Keratinocyte (primary cell): ENCODE measurements at regions not wholly inside any gene's neighbourhood (a gene's known extent, or its start where the extent isn't known, plus 50 kb on each side); places are given as distances from the start of the nearest gene placed in this dataset.

ENCODE experiments used
- DNase-seq: peaks from one replicate; pipeline ENCODE4 v3.0.0-alpha.2; 2011; ENCODE audit warnings: low read depth, missing footprints, low spot score
- FAIRE-seq: peaks from 2 replicates; lab custom pipeline; 2011; peaks lifted over from hg19 to GRCh38; lab: Jason Lieb, UNC
- H2AFZ ChIP-seq: 2 replicates; pipeline ENCODE4 v1.6.0; 2012; ENCODE audit warnings: low read length, control low read depth, inconsistent platforms; ENCODE audit not compliant: control insufficient read depth
- H3K27ac ChIP-seq: 2 replicates; pipeline ENCODE4 v1.5.1; 2011; ENCODE audit warnings: low read length; ENCODE audit not compliant: control insufficient read depth, insufficient read depth
- H3K27me3 ChIP-seq: 3 replicates; pipeline ENCODE4 v1.6.0; 2011; ENCODE audit warnings: low read length; ENCODE audit not compliant: control insufficient read depth, insufficient read depth; ENCODE audit errors: extremely low read depth
- H3K36me3 ChIP-seq, 2 experiments: 2 replicates in 1 of 2; 3 replicates in 1 of 2; pipeline ENCODE4 v1.5.1; 2011; ENCODE audit warnings: low read length in 2 of 2, mild to moderate bottlenecking in 1 of 2; ENCODE audit not compliant: control insufficient read depth in 2 of 2, insufficient read depth in 2 of 2; ENCODE audit errors: extremely low read depth in 1 of 2
- H3K4me1 ChIP-seq: 3 replicates; pipeline ENCODE4 v1.5.1; 2011; ENCODE audit warnings: low read length; ENCODE audit not compliant: control insufficient read depth, insufficient read depth; ENCODE audit errors: extremely low read depth
- H3K4me2 ChIP-seq: 3 replicates; pipeline ENCODE4 v1.6.0; 2011; ENCODE audit warnings: low read depth, low read length; ENCODE audit not compliant: control insufficient read depth, insufficient read depth; ENCODE audit errors: extremely low read depth
- H3K4me3 ChIP-seq, 3 experiments: fragments of 200-600 bp in 1 of 3; sonication (generic) in 1 of 3; 2 replicates in 2 of 3; 3 replicates in 1 of 3; pipeline ENCODE4 v1.5.1; 2011 to 2016; ENCODE audit warnings: low read length in 3 of 3, mild to moderate bottlenecking in 3 of 3, control low read depth in 2 of 3, inconsistent platforms in 1 of 3, low read depth in 1 of 3, mixed read lengths in 1 of 3, mixed run types in 1 of 3, moderate library complexity in 1 of 3; ENCODE audit not compliant: control insufficient read depth in 2 of 3, insufficient read depth in 2 of 3; ENCODE audit errors: extremely low read depth in 1 of 3
- H3K79me2 ChIP-seq: 2 replicates; pipeline ENCODE4 v1.6.0; 2012; ENCODE audit warnings: low read length; ENCODE audit not compliant: control insufficient read depth, insufficient read depth
- H3K9ac ChIP-seq: 3 replicates; pipeline ENCODE4 v1.6.0; 2011; ENCODE audit warnings: low read length; ENCODE audit not compliant: control insufficient read depth, insufficient read depth; ENCODE audit errors: extremely low read depth
- H3K9me1 ChIP-seq: 3 replicates; pipeline ENCODE4 v1.6.0; 2011; ENCODE audit warnings: low read length; ENCODE audit not compliant: control insufficient read depth, insufficient read depth; ENCODE audit errors: extremely low read depth
- H3K9me3 ChIP-seq: 2 replicates; pipeline ENCODE4 v1.5.1; 2012; ENCODE audit warnings: low read depth, low read length; ENCODE audit not compliant: control insufficient read depth
- H4K20me1 ChIP-seq: 3 replicates; pipeline ENCODE4 v1.6.0; 2011; ENCODE audit warnings: low read length; ENCODE audit not compliant: control insufficient read depth, insufficient read depth; ENCODE audit errors: extremely low read depth
- EZH2 ChIP-seq: IDR thresholded peaks from one replicate; pipeline ENCODE4 v1.6.1; 2012; ENCODE audit warnings: inconsistent platforms, mild to moderate bottlenecking, low read length, moderate library complexity
- dilution Hi-C: fragments of 300-500 bp; cut with MboI; formaldehyde crosslinking; loops from one replicate; pipeline ENCODE4 v1.7.0; 2020; ENCODE audit warnings: low sequenced_read_pairs; ENCODE audit not compliant: extremely low pct_ligation_motif_present
- TF ChIP-seq, protein P1 (sequence below), 3 experiments: IDR thresholded peaks in 1 of 3; conservative IDR thresholded peaks in 1 of 3; optimal IDR thresholded peaks in 1 of 3; 2 replicates in 2 of 3; 3 replicates in 1 of 3; pipeline versions ENCODE3 to v1.5.1; 2011; ENCODE audit warnings: low read length in 3 of 3, mild to moderate bottlenecking in 3 of 3, moderate library complexity in 2 of 3, control low read depth in 1 of 3, inconsistent platforms in 1 of 3; ENCODE audit not compliant: insufficient read depth in 2 of 3; ENCODE audit errors: extremely low read depth in 1 of 3

DNA sequence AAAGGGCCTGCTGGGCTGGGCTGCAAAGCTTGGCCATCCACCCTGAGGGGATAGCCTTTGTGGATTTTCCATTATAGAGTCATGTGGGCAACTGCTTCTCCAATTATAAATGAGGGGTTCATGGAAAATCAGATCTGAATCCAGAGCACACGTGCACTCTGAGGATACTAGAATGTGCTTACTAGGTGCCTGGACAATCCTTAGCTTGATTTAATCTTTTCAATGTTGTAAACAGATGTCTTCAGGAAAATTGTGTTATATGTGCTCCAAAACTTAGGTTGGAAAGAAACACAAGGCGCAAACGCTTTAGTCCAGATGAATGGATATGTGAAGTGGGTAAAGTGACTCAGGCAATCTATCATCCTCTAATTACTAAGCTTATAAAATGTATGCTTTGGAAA lies 92.0 kb downstream of the SLC17A6 start:
- H3K79me2 ChIP-seq, result no peaks in the 10 kb centered on the region
- H3K9me3 ChIP-seq, result no peaks in the 10 kb centered on the region
- no peak overlapping the region for H3K27ac ChIP-seq
- H3K27me3 ChIP-seq, result no peaks in the 10 kb centered on the region
- no peak overlapping the region for H3K4me2 ChIP-seq
- dilution Hi-C loops, result no loop called here
- no peak overlapping the region for H3K9ac ChIP-seq
- H2AFZ ChIP-seq, result no peak overlapping the region
- H3K36me3 ChIP-seq, result no peaks in the 10 kb centered on the region
- H3K4me3 ChIP-seq, result no peak overlapping the region
- DNase-seq (no peak), FAIRE-seq (no peak)
- no peak for TF ChIP-seq EZH2
- TF ChIP-seq, protein P1, sequence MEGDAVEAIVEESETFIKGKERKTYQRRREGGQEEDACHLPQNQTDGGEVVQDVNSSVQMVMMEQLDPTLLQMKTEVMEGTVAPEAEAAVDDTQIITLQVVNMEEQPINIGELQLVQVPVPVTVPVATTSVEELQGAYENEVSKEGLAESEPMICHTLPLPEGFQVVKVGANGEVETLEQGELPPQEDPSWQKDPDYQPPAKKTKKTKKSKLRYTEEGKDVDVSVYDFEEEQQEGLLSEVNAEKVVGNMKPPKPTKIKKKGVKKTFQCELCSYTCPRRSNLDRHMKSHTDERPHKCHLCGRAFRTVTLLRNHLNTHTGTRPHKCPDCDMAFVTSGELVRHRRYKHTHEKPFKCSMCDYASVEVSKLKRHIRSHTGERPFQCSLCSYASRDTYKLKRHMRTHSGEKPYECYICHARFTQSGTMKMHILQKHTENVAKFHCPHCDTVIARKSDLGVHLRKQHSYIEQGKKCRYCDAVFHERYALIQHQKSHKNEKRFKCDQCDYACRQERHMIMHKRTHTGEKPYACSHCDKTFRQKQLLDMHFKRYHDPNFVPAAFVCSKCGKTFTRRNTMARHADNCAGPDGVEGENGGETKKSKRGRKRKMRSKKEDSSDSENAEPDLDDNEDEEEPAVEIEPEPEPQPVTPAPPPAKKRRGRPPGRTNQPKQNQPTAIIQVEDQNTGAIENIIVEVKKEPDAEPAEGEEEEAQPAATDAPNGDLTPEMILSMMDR (optimal IDR thresholded peaks at IDR 0.05 in 1 of 3, IDR thresholded peaks at IDR 0.05 in 1 of 3, conservative IDR thresholded peaks at IDR 0.05 in 1 of 3; ENCODE audit: extremely low read depth in 1 of 3, insufficient read depth in 2 of 3, low read length in 3 of 3), result no peak
- H3K4me1 ChIP-seq, result peaks cover 9% of the 10 kb centered on the region
- no peaks in the 10 kb centered on the region for H3K9me1 ChIP-seq
- no peaks in the 10 kb centered on the region for H4K20me1 ChIP-seq
